Lung (tissue), 11 donors: ENCODE measurements at regions not wholly inside any gene's neighbourhood (a gene's known extent, or its start where the extent isn't known, plus 50 kb on each side); places are given as distances from the start of the nearest gene placed in this dataset.

Experiments
- ATAC-seq: fragments of 200-7000 bp; cut with Tn5 transposase; one replicate; pipeline ENCODE4 v1.9.1; 2020; ENCODE audit warnings: moderate number of reproducible peaks; ENCODE audit not compliant: insufficient read depth, low FRiP score
- DNase-seq, 3 donors: peaks; one replicate each; pipeline ENCODE4 v3.0.0-alpha.2; 2013 to 2017
- H3K27ac ChIP-seq, 2 donors: one replicate each; pipeline ENCODE4 v1.5.1; 2013; ENCODE audit warnings: mild to moderate bottlenecking in 2 of 2, moderate library complexity in 2 of 2, control low read depth in 1 of 2, inconsistent platforms in 1 of 2, low read depth in 1 of 2, low read length in 1 of 2
- H3K27me3 ChIP-seq, 3 donors: one replicate each; pipeline ENCODE4 v1.5.1; 2013; ENCODE audit warnings: low read length in 2 of 3; ENCODE audit not compliant: control insufficient read depth in 3 of 3, insufficient read depth in 3 of 3
- H3K36me3 ChIP-seq, 4 donors: one replicate each; pipeline ENCODE4 v1.5.1; 2013; ENCODE audit warnings: low read length in 4 of 4, mild to moderate bottlenecking in 1 of 4, moderate library complexity in 1 of 4; ENCODE audit not compliant: control insufficient read depth in 4 of 4, insufficient read depth in 4 of 4
- H3K4me1 ChIP-seq, 5 donors: one replicate each; pipeline ENCODE4 v1.5.1; 2013; ENCODE audit warnings: low read length in 5 of 5, mild to moderate bottlenecking in 2 of 5, moderate library complexity in 1 of 5; ENCODE audit not compliant: control insufficient read depth in 5 of 5, insufficient read depth in 5 of 5
- H3K4me3 ChIP-seq: one replicate; pipeline ENCODE4 v1.5.1; 2013; ENCODE audit warnings: mild to moderate bottlenecking, control low read depth, moderate library complexity
- H3K9ac ChIP-seq, 2 donors: one replicate each; pipeline ENCODE4 v1.5.1; 2013; ENCODE audit warnings: low read length in 2 of 2, control low read depth in 1 of 2; ENCODE audit not compliant: insufficient read depth in 1 of 2
- H3K9me3 ChIP-seq, 4 donors: one replicate each; pipeline ENCODE4 v1.5.1; 2013; ENCODE audit warnings: low read length in 3 of 4, mild to moderate bottlenecking in 1 of 4, moderate library complexity in 1 of 4; ENCODE audit not compliant: control insufficient read depth in 4 of 4, insufficient read depth in 3 of 4
- CTCF ChIP-seq: IDR thresholded peaks from 2 replicates; pipeline ENCODE4 v1.5.1; 2012; ENCODE audit warnings: mild to moderate bottlenecking; ENCODE audit errors: control extremely low read depth, extremely low read depth
- WGBS, 2 donors: extraction: QIAGEN DNeasy Blood & Tissue Kit; methylation state at CpG; one replicate each; pipeline ENCODE4 v1.1.7; 2013; 5-methylcytosine and 5-hydroxymethylcytosine counted together
- donor health status: control.
- donor health status: control.
- donor health status: Bipolar disorder and iron deficiency.
- donor health status: healthy.
- donor health status: DM: yes; HTN: yes; CAD: no.

GRCh38 chr6:134117409-134117808 lies 65.0 kb upstream of the SLC2A12 start:
- Histone ChIP-seq H3K9ac (no peak overlapping the region), H3K27ac (no peak overlapping the region), H3K4me1 (peaks cover 0 to 1% (median 0%) of the 10 kb centered on the region in 5 donors), H3K4me3 (no peak overlapping the region), H3K9me3 (no peaks in the 10 kb centered on the region), H3K36me3 (no peaks in the 10 kb centered on the region), H3K27me3 (peaks cover 0 to 5% (median 3%) of the 10 kb centered on the region in 3 donors)
- ATAC-seq (no peak), DNase-seq (no peak)
- TF ChIP-seq CTCF: no peak
- WGBS, 2 donors: 23 to 47% methylated on average over 6 of the region's 6 CpGs

DNA sequence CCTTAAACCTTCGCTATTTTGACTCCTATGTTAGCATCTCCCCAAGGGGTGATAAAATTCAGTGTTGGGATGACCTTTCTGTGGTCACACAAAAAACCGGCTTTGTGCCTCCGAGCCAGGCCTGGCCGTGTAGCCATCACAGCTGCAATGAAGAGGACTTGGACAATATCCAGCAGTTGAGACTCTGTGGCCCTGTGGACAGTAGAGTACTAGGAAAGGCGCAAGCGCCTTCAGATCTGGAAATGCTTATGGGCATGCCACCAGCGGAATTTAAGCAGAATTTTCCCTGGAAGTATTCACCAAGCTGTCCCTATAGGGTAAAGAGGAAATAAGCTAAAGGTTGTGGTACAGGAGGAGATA lies 63.3 kb upstream of the SLC2A12 start:
- Histone ChIP-seq H3K27ac (no peak overlapping the region), H3K4me3 (no peak overlapping the region), H3K4me1 (peaks cover 0 to 1% (median 0%) of the 10 kb centered on the region in 5 donors), H3K9me3 (no peaks in the 10 kb centered on the region), H3K9ac (no peak overlapping the region), H3K36me3 (no peaks in the 10 kb centered on the region), H3K27me3 (peaks cover 0 to 5% (median 3%) of the 10 kb centered on the region in 3 donors)
- DNase-seq: peak in 2 of 3 donors; percentile 34 to 52
- no peak for TF ChIP-seq CTCF
- 78 to 81% methylated on average over 7 of the region's 7 CpGs for WGBS, 2 donors
- no peak for ATAC-seq

GRCh38 chr6:134114918-134115714 lies 62.7 kb upstream of the SLC2A12 start:
- no peak for TF ChIP-seq CTCF
- no peaks in the 10 kb centered on the region for H3K9me3 ChIP-seq
- H3K36me3 ChIP-seq: no peaks in the 10 kb centered on the region
- no peak overlapping the region for H3K4me3 ChIP-seq
- H3K9ac ChIP-seq: no peak overlapping the region
- no peak for ATAC-seq
- H3K27ac ChIP-seq: no peak overlapping the region
- 53 to 62% methylated on average over 47 of the region's 47 CpGs for WGBS, 2 donors
- H3K27me3 ChIP-seq: peaks cover 0 to 5% (median 3%) of the 10 kb centered on the region in 3 donors
- H3K4me1 ChIP-seq: peaks cover 0 to 1% (median 0%) of the 10 kb centered on the region in 5 donors
- DNase-seq: no peak
